Breast epithelium (tissue), 4 donors: ENCODE measurements at regions not wholly inside any gene's neighbourhood (a gene's known extent, or its start where the extent isn't known, plus 50 kb on each side); places are given as distances from the start of the nearest gene placed in this dataset.

Experiments
- DNase-seq, 2 donors: peaks; one replicate each; pipeline ENCODE4 v3.0.0-alpha.2; 2019; ENCODE audit warnings: low spot score in 2 of 2
- H3K27ac ChIP-seq, 2 donors: fragments of 200-600 bp; sonication (generic) in 1 of 2; one replicate each; pipeline ENCODE4 v1.5.1; 2016 to 2019; ENCODE audit warnings: mild to moderate bottlenecking in 1 of 2
- H3K27me3 ChIP-seq, 2 donors: fragments of 200-600 bp; sonication (generic) in 1 of 2; one replicate each; pipeline versions ENCODE4 v1.5.1 to v1.6.0; 2017 to 2019; ENCODE audit warnings: control low read depth in 1 of 2, mild to moderate bottlenecking in 1 of 2
- H3K36me3 ChIP-seq: fragments of 200-600 bp; one replicate; pipeline ENCODE4 v1.5.1; 2019
- H3K4me1 ChIP-seq, 2 donors: fragments of 200-600 bp; sonication (generic); one replicate each; pipeline ENCODE4 v1.5.1; 2016 to 2019; ENCODE audit warnings: control low read depth in 1 of 2
- H3K4me3 ChIP-seq, 3 donors: fragments of 200-600 bp; sonication (generic); 1 replicate in 2 of 3; 2 replicates in 1 of 3; pipeline ENCODE4 v1.5.1; 2016 to 2019; ENCODE audit warnings: mild to moderate bottlenecking in 3 of 3, moderate library complexity in 2 of 3
- H3K9me3 ChIP-seq, 2 donors: fragments of 200-600 bp; sonication (generic) in 1 of 2; one replicate each; pipeline ENCODE4 v1.5.1; 2016 to 2019; ENCODE audit warnings: control low read depth in 1 of 2
- POLR2A ChIP-seq: fragments of 450-650 bp; IDR thresholded peaks from one replicate; pipeline ENCODE4 v1.6.1; 2016; ENCODE audit warnings: antibody characterized with exemption, mild to moderate bottlenecking, moderate library complexity
- POLR2AphosphoS5 ChIP-seq, 3 donors: sonication (generic); formaldehyde crosslinking; IDR thresholded peaks; one replicate each; pipeline ENCODE4 v1.6.1; 2017; ENCODE audit warnings: antibody characterized with exemption in 3 of 3
- intact Hi-C: fragments of 100-400 bp; cut with DNase I; formaldehyde crosslinking; loops from one replicate; pipeline ENCODE4 v1.15.1; 2023; ENCODE audit warnings: low total_unique reads
- TF ChIP-seq, protein P1 (sequence below), 3 donors: fragments of 450-650 bp; IDR thresholded peaks; one replicate each; pipeline ENCODE4 v1.5.1; 2016 to 2017; ENCODE audit warnings: antibody characterized with exemption in 3 of 3, mild to moderate bottlenecking in 3 of 3, moderate library complexity in 3 of 3

DNA sequence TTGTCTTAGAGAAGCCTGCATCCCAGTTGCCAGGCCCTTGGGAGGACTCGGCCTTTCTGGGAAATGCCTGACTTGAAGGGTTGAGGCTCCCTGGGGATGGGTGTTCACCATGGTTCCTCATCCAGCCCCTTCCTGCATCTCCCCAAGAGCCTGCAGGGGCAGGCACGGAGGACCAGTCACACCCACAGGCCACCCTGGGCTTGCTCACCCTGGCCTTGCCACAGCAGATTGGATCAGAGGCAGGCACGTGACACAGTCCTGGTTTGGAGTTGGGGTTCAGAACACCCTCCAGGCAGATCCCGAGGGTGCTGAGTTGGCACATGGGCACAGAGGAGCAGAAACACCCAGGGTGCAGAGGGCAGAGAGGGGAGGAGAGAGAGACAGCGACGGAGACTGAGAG, 286.1 kb downstream of the PBX3 start:
- TF ChIP-seq POLR2AphosphoS5 (IDR thresholded peaks at IDR 0.05) (no peak), POLR2A (no peak)
- TF ChIP-seq, protein P1, sequence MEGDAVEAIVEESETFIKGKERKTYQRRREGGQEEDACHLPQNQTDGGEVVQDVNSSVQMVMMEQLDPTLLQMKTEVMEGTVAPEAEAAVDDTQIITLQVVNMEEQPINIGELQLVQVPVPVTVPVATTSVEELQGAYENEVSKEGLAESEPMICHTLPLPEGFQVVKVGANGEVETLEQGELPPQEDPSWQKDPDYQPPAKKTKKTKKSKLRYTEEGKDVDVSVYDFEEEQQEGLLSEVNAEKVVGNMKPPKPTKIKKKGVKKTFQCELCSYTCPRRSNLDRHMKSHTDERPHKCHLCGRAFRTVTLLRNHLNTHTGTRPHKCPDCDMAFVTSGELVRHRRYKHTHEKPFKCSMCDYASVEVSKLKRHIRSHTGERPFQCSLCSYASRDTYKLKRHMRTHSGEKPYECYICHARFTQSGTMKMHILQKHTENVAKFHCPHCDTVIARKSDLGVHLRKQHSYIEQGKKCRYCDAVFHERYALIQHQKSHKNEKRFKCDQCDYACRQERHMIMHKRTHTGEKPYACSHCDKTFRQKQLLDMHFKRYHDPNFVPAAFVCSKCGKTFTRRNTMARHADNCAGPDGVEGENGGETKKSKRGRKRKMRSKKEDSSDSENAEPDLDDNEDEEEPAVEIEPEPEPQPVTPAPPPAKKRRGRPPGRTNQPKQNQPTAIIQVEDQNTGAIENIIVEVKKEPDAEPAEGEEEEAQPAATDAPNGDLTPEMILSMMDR (IDR thresholded peaks at IDR 0.05), result no peak
- intact Hi-C loops, result no loop called here

DNA sequence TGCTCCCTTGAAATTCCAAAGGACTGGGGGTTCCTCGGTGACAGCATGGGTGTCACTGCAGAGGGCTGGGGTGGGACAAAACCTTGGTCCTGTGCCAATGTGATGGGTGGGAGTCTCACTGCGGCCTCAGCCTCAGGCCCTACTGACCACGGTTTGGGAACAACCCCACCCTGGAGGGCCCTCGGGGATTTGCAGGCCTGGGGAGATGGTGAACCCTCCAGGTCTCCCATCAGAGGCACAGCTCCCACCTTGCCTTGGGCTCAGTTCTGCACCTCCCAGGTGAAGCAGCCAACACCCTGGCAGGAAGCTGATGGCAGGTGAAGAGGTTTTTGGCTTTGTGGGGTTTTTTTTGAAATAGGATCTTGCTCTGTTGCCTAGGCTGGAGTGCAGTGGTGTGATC, 286.8 kb downstream of the PBX3 start:
- TF ChIP-seq POLR2A (no peak), POLR2AphosphoS5 (IDR thresholded peaks at IDR 0.05) (no peak)
- TF ChIP-seq, protein P1 (IDR thresholded peaks at IDR 0.05), result no peak
- H3K27me3 ChIP-seq, result peaks cover 0 to 19% of the 10 kb centered on the region in 2 donors
- no peak for DNase-seq
- H3K9me3 ChIP-seq, result no peaks in the 10 kb centered on the region
- no peak overlapping the region for H3K4me3 ChIP-seq
- intact Hi-C loops, result no loop called here
- H3K4me1 ChIP-seq, result no peaks in the 10 kb centered on the region
- no peak overlapping the region for H3K27ac ChIP-seq
- no peaks in the 10 kb centered on the region for H3K36me3 ChIP-seq

More for the DNA sequence above, 286.1 kb downstream of the PBX3 start:
- no peaks in the 10 kb centered on the region for H3K4me1 ChIP-seq
- H3K4me3 ChIP-seq, result no peak overlapping the region
- peaks cover 0 to 19% of the 10 kb centered on the region in 2 donors for H3K27me3 ChIP-seq
- no peak for DNase-seq
- H3K9me3 ChIP-seq, result no peaks in the 10 kb centered on the region
- no peak overlapping the region for H3K27ac ChIP-seq
- no peaks in the 10 kb centered on the region for H3K36me3 ChIP-seq

DNA sequence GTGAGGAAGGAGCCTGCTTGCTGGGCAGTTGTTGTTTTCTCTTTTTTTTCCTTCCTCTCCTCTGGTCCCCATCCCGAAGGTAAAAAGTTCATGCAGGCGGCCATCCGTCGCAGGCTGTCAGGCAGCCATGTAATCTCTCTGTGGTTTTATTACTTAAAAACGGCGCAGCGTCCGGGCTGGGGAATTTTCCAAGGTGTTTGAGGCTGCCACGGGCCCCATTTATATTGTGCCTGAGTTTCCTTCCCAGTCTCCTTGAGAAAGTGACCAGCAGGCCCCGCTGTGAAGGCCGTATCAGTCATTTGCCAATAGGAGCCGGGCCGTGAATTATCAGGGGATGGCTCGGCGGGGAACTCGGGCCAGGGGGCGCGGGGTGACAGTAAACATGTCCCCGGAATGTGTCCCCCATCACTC, 289.7 kb downstream of the PBX3 start:
- Histone ChIP-seq H3K4me3 (no peak overlapping the region), H3K36me3 (no peaks in the 10 kb centered on the region), H3K27me3 (no peaks in the 10 kb centered on the region), H3K4me1 (no peaks in the 10 kb centered on the region), H3K9me3 (no peaks in the 10 kb centered on the region), H3K27ac (no peak overlapping the region)
- no peak for DNase-seq
- intact Hi-C loops, result no loop called here
- TF ChIP-seq, protein P1 (IDR thresholded peaks at IDR 0.05), result no peak
- TF ChIP-seq POLR2AphosphoS5 (IDR thresholded peaks at IDR 0.05) (no peak), POLR2A (no peak)

DNA sequence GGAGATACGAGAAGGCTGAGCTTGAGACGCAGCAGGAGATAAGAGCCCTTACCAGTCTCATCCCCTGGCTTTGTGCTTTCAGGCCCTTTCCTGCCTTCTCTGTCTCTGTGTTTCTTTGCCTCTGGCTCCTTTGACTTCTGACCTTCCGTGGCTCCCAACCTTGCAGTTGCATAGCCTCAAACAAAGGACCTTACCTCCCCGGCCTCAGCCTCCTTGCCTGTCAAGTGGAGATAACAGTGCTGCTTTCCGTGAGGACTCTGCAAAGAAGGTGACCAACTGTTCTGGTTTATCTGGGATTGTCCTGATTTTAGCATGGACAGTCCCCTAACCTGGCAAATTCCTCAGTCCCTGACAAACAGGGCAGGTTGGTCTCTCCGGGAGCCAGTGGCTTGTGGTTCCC, 287.8 kb upstream of the MVB12B start:
- H3K27me3 ChIP-seq, result no peaks in the 10 kb centered on the region
- no peak overlapping the region for H3K27ac ChIP-seq
- no peak for TF ChIP-seq POLR2A
- TF ChIP-seq, protein P1 (IDR thresholded peaks at IDR 0.05), result no peak
- no peak for TF ChIP-seq POLR2AphosphoS5 (IDR thresholded peaks at IDR 0.05)
- peaks cover 0 to 16% of the 10 kb centered on the region in 2 donors for H3K9me3 ChIP-seq
- intact Hi-C loops, result no loop called here
- no peak overlapping the region for H3K4me3 ChIP-seq
- H3K36me3 ChIP-seq, result no peaks in the 10 kb centered on the region
- H3K4me1 ChIP-seq, result no peaks in the 10 kb centered on the region
- DNase-seq, result no peak

DNA sequence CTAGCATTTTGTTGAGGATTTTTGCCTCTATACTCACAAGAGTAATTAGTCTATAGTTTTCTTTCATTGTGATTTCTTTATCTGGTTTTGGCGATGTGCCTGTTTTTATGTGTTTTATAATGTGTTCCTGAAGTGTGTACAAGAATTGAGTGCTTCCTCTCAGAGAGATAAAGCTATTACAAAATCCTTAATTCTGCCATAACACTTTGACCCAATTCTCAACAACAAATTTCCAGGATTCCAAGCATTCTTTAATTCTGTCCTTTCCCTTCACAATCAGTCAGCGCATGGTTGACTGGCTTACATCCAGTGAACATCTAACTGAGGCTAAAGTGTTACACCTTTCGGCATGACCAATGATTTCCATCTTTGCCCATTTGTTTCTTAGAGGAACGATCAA, 282.9 kb upstream of the MVB12B start:
- Histone ChIP-seq H3K36me3 (no peaks in the 10 kb centered on the region), H3K4me1 (no peaks in the 10 kb centered on the region), H3K4me3 (no peak overlapping the region), H3K9me3 (peaks cover 27 to 43% of the 10 kb centered on the region in 2 donors), H3K27me3 (no peaks in the 10 kb centered on the region), H3K27ac (no peak overlapping the region)
- TF ChIP-seq, protein P1 (IDR thresholded peaks at IDR 0.05), result no peak
- no peak for TF ChIP-seq POLR2AphosphoS5 (IDR thresholded peaks at IDR 0.05)
- no peak for TF ChIP-seq POLR2A
- intact Hi-C loops, result no loop called here
- no peak for DNase-seq
